ENCODE measurements at regions not wholly inside any gene's neighbourhood (a gene's known extent, or its start where the extent isn't known, plus 50 kb on each side); places are given as distances from the start of the nearest gene placed in this dataset.

DNA sequence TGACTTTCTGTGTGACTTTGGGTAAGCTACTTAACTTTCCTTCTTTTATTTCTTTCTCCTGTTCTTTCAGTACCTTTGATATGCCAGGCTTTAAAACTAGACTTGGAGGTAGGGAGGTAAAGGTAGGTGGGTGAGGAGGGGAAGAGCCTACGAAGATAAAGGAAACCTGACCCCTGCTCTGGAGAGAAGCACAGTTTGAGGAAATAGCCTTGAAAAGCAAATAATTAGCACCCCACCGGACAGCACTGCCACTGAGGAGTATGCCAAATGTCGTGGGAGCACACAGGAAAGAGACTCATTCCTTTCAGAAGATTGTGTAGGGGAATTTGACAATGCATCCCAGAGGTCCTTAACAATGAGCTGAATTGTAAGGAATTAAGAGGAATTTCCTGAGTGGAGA lies 65.2 kb upstream of the SPAG17 start:
- H3K4me2 ChIP-seq (ENCODE audit: low read depth, low read length) = no peak overlapping the region
- WGBS, 2 experiments (ENCODE audit: extremely low coverage in 2 of 2, insufficient read length in 1 of 2) = 0% methylated on average over 1 of the region's 3 CpGs; no CpG with 5 or more reads in 1 of the 2 experiments
- ChIA-PET POLR2A (ENCODE audit: unreplicated experiment) (no interaction called here), CTCF (no interaction called here)
- H3K56ac ChIP-seq (ENCODE audit: extremely low read depth, insufficient read depth, low read length) = no peak overlapping the region
- no peaks in the 10 kb centered on the region for H3K9me3 ChIP-seq (ENCODE audit: control insufficient read depth, insufficient read depth, low read length)
- H4K5ac ChIP-seq (ENCODE audit: low read depth, low read length) = no peak overlapping the region
- H2AFZ ChIP-seq (replicated peaks; ENCODE audit: low read length, poor library complexity) = no peak overlapping the region
- in situ Hi-C loops (cut with MboI; ENCODE audit: low sequenced_read_pairs) (no loop called here), dilution Hi-C loops (cut with HindIII; ENCODE audit: low sequenced_read_pairs, unreplicated experiment) (no loop called here), intact Hi-C loops (cut with micrococcal nuclease) (no loop called here)
- no peak overlapping the region for H3K14ac ChIP-seq (replicated peaks; ENCODE audit: low read depth, low read length)
- H3K4me1 ChIP-seq (ENCODE audit: control insufficient read depth, insufficient read depth, low read length) = no peaks in the 10 kb centered on the region
- H4K20me1 ChIP-seq (ENCODE audit: insufficient read depth, low read length) = no peaks in the 10 kb centered on the region
- no peak overlapping the region for H3K4ac ChIP-seq (ENCODE audit: low read depth, low read length)
- no peak overlapping the region for H2AK5ac ChIP-seq (ENCODE audit: low read depth, low read length)
- H3K27me3 ChIP-seq (ENCODE audit: control insufficient read depth, insufficient read depth, low read length) = peaks cover 2% of the 10 kb centered on the region; the same call in 1 of the 2 replicates
- no peak overlapping the region for H2BK120ac ChIP-seq (ENCODE audit: low read depth, low read length)
- no peak overlapping the region for H3K18ac ChIP-seq (ENCODE audit: low read depth, low read length)
- TF ChIP-seq MAFK (IDR thresholded peaks at IDR 0.05; ENCODE audit: low read depth, low read length) (no peak), RCOR1 (IDR thresholded peaks at IDR 0.05; ENCODE audit: insufficient replicate concordance, low read length) (no peak), RFX5 (IDR thresholded peaks at IDR 0.05; ENCODE audit: low read depth, low read length) (no peak), CHD1 (IDR thresholded peaks at IDR 0.05; ENCODE audit: low read depth, low read length) (no peak)
- TF ChIP-seq, protein P1, sequence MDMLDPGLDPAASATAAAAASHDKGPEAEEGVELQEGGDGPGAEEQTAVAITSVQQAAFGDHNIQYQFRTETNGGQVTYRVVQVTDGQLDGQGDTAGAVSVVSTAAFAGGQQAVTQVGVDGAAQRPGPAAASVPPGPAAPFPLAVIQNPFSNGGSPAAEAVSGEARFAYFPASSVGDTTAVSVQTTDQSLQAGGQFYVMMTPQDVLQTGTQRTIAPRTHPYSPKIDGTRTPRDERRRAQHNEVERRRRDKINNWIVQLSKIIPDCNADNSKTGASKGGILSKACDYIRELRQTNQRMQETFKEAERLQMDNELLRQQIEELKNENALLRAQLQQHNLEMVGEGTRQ (IDR thresholded peaks at IDR 0.05; ENCODE audit: low read depth, low read length) = no peak
- H4K91ac ChIP-seq (ENCODE audit: insufficient read depth, low read depth, low read length) = no peak overlapping the region
- no peaks in the 10 kb centered on the region for H3K36me3 ChIP-seq (ENCODE audit: control insufficient read depth, insufficient read depth, low read length)
- H3K23ac ChIP-seq (ENCODE audit: low read depth, low read length) = no peak overlapping the region
- no peak overlapping the region for H3K27ac ChIP-seq (ENCODE audit: insufficient read depth, low read length)
- DNase-seq (no peak), ATAC-seq (ENCODE audit: low read depth) (no peak)
- no peak overlapping the region for H2BK5ac ChIP-seq (ENCODE audit: low read depth, low read length, poor library complexity, severe bottlenecking)
- H2BK15ac ChIP-seq (ENCODE audit: low read depth, low read length) = no peak overlapping the region
- no peak overlapping the region for H2AK9ac ChIP-seq (replicated peaks; ENCODE audit: low read depth, low read length, poor library complexity)
- H3K9ac ChIP-seq (ENCODE audit: low read depth, low read length) = no peak overlapping the region
- no peak overlapping the region for H2BK20ac ChIP-seq (ENCODE audit: low read depth, low read length)
- no peak overlapping the region for H4K8ac ChIP-seq (ENCODE audit: low read depth in 2 of 2, low read length in 2 of 2)
- BruUV-seq (replicated peaks) = no TSS peak
- no peaks in the 10 kb centered on the region for H3K9me1 ChIP-seq (ENCODE audit: insufficient read depth, low read length)
- no peaks in the 10 kb centered on the region for H3K79me1 ChIP-seq (ENCODE audit: low read depth in 1 of 2, low read length in 2 of 2)
- no peak overlapping the region for H3K4me3 ChIP-seq (ENCODE audit: insufficient read depth, low read depth, low read length)
